ENCODE measurements at regions not wholly inside any gene's neighbourhood (a gene's known extent, or its start where the extent isn't known, plus 50 kb on each side); places are given as distances from the start of the nearest gene placed in this dataset.

DNA sequence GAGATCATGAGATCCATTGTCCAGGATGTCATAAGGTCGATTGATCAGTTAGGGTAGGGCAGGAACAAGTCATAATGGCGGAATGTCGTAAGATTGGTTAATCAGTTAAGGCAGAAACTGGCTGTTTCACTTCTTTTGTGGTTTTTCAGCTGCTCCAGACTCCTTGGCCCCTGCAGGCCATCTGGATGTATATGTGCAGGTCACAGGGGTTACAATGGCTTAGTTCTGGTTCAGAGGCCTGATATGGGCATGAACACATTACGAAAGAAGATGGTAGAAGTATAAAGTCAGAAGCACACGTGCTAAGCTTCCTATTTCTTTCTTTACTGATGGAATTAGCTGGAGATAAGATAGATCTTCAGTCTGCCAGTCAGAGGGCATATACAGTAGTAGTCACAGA lies 315.4 kb upstream of the LRRC3B start:
- TF ChIP-seq, protein P1, sequence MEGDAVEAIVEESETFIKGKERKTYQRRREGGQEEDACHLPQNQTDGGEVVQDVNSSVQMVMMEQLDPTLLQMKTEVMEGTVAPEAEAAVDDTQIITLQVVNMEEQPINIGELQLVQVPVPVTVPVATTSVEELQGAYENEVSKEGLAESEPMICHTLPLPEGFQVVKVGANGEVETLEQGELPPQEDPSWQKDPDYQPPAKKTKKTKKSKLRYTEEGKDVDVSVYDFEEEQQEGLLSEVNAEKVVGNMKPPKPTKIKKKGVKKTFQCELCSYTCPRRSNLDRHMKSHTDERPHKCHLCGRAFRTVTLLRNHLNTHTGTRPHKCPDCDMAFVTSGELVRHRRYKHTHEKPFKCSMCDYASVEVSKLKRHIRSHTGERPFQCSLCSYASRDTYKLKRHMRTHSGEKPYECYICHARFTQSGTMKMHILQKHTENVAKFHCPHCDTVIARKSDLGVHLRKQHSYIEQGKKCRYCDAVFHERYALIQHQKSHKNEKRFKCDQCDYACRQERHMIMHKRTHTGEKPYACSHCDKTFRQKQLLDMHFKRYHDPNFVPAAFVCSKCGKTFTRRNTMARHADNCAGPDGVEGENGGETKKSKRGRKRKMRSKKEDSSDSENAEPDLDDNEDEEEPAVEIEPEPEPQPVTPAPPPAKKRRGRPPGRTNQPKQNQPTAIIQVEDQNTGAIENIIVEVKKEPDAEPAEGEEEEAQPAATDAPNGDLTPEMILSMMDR (IDR thresholded peaks at IDR 0.05), result no peak
- TF ChIP-seq ZFX (IDR thresholded peaks at IDR 0.05; ENCODE audit: borderline replicate concordance), result no peak
